Stimulated activated CD4-positive, alpha-beta T cell treated with anti-CD3 and anti-CD28 coated beads, Interleukin-15, amount 100 ng/mL, for 1 hour (primary cell): ENCODE measurements at regions not wholly inside any gene's neighbourhood (a gene's known extent, or its start where the extent isn't known, plus 50 kb on each side); places are given as distances from the start of the nearest gene placed in this dataset.
"Not testable (repeated sequence)": the region's sequence is repeated elsewhere in the genome, so short reads cannot be mapped to it uniquely, and the experiment has no call there.

Source experiments
- DNase-seq, 2 donors: peaks; one replicate each; pipeline ENCODE4 v3.0.0-alpha.2; 2020; ENCODE audit warnings: low read depth in 1 of 2, low spot score in 1 of 2

- no peak for DNase-seq
Measured at GRCh38 chrX:65971151-65971550, 68.7 kb downstream of the VSIG4 start.

- not testable (repeated sequence) for DNase-seq
Measured at GRCh38 chrX:65967159-65967558, 72.7 kb downstream of the VSIG4 start.

DNA sequence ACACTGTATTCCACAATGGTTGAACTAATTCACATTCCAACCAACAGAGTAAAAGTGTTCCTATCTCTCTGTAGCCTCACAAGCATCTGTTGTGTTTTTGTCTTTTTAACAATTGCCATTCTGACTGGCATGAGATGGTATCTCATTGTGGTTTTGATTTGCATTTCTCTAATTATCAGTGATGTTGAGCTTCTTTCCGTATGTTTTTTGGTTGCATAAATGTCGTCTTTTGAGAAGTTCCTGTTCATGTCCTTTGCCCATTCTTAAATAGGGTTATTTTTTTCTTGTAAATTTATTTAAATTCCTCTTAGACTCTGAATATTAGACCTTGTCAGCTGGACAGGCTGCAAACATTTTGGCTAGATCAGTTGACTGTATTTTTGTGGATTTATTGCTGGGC lies 78.2 kb downstream of the VSIG4 start:
- DNase-seq, result no peak

GRCh38 chrX:65948103-65948502 lies 91.8 kb downstream of the VSIG4 start:
- DNase-seq, result no peak

- no peak for DNase-seq
Measured at GRCh38 chrX:65941775-65942174, 98.1 kb downstream of the VSIG4 start.

- no peak for DNase-seq
Measured at GRCh38 chrX:65933085-65933589, 106.7 kb downstream of the VSIG4 start.

DNA sequence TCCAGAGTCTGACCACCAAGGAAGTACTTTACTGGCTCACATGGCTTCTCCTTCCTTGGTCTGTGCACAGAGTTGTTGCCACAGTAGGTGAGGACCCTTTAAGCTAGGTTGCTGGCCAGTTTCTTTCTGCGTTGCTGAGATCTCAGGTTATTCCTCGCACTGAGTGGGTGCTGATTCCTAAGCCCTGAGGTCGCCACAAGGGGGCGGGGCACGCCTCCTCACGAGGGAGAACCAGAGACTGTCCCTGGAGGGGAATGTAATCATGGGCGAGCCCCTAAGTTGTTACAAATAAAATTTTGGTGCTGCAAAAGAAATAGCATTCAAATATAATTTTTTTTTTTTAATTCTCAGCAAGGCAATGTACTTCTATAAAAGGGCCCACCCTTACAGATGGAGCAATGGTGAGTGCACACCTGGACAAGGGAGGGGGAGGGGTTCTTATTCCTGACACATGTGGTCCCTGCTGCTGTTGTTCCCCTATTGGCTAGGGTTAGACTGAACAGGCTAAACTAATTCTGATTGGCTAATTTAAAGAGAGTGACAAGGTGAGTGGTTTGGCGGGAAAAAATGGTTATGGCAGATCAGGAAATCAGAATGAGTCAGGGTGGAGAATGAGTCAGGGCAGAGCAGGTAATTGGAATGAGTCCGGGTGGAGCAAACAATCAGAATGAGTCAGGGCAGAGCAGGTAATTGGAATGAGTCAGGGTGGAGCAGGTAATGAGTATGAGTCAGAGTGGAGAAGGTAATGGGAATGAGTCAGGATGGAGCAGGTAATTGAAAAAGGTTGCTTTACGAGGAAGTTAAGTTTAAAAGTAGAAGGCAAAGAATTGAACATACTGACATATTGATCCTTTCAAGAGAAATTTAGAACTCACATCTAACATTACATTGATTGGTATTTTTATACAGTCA lies 107.5 kb downstream of the VSIG4 start:
- DNase-seq, result no peak

GRCh38 chrX:65928522-65928921 lies 111.4 kb downstream of the VSIG4 start:
- DNase-seq, result no peak

DNA sequence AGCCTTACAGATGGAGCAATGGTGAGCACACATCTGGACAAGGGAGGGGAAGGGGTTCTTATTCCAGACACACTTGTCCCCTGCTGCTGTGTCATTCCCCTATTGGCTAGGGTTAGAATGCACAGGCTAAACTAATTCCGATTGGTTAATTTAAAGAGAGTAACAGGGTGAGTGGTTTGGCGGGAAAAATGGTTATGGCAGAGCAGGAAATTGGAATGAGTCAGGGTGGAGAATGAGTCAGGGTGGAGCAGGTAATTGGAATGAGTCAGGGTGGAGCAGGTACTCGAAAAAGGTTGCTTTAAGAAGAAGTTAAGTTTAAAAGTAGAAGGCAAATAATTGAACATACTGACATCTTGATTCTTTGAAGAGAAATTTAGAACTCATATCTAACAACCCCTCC lies 112.5 kb downstream of the VSIG4 start:
- DNase-seq, result not testable (repeated sequence)

DNA sequence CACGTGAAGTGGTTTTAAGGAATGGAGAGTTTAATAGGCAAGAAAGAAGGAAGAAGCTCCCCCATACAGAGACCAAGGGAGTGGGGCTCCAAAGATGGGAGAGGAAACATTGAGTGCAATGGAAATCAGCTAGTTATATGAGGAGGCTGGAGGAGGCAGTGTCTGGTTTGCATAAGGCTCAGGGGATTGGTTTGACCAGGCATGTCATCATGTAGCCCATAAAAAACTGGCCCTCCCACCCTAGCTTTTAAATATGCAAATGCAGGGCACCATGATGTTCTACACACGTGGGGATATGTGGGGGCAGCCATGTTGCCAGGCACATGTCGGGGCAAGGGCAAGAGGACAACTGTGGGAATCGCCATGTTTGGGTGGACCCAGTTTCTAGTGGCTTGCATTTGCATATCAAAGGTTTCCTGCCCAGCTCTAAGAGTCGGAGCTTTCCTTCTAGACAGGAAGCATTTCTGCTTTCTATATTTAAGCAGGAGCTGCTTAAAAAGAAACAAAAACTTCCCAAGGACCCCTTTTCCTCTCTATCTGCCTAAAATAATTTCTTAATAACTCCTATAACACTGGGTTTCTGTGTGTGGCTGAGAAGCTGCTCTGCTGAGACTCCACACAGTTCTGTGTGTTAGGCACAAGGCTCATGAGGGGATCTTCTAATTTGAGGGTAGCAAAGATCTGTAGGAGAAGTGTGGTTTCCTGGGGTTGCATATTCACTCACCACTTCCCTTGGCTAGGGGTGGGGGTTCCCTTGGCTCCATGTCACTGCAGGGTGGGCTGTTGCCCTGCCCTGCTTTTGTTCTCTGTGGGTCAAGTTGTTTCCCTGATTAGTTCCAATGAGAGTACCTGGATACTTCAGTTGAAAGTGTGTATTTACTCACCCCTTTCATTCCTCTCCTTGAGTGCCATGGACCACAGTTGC lies 113.5 kb downstream of the VSIG4 start:
- no peak for DNase-seq

DNA sequence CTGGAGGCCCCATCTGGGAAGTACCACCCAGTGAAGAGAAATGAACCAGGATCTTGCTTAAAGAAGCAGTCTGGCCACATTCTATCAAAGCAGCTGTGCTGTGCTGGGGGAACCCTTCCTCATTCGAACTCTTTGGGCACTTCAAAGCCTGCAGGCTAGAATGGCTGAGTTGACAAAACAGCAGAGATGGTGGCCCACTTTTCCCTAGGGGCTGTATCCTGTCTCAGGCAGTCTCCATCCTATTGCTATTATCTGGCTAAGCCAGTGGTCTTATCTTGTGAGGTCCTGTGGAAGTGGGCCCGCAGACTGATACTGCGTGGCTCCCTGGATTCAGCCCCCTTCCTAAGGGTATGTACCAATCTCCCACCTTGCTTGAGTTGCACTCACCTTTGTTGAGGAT lies 114.3 kb downstream of the VSIG4 start:
- DNase-seq, result no peak

- DNase-seq, result no peak
Measured at GRCh38 chrX:65925005-65925404, 114.9 kb downstream of the VSIG4 start.

- no peak for DNase-seq
Measured at GRCh38 chrX:65921363-65921762, 118.5 kb downstream of the VSIG4 start.

DNA sequence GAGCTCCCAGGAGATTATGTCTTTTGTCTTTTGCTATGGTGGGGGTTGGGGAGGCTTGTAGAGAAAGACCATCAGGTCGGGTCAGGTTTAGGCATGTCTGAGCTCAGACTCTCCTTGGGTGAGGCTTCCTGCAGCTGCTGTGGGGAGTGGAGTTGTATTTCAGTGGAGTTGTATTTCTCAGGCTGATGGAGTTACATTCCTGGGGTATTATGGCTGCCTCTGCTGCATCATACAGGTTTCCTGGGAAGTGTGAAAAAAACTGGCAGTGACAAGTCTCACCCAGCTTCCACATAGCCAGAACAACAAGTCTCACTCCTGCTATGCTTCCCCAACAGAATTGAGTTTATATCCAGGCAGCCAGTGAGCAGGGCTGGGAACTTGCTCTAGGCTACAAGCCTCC lies 119.3 kb downstream of the VSIG4 start:
- no peak for DNase-seq

- no peak for DNase-seq
Measured at GRCh38 chrX:65910899-65911298, 129.0 kb downstream of the VSIG4 start.

DNA sequence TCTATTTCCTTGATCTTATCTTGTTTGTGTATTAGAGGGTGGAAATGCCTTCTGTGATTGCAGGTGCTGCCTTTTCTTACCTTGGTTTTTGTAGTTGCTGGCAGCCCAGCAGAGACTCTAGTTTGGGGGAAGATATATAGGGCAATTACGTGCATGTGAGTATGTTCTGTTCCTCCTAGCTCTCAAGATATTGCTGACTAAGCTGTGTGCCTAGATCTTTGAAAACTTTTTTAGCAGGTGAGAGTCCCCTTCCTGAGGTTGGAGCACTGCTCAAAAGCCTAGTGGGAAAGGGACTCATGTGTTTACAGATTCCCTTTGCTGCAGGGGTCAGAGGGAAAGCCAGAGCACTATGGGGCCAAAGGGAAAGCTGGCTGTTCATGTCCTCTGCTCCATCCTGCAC lies 136.1 kb downstream of the VSIG4 start:
- no peak for DNase-seq

DNA sequence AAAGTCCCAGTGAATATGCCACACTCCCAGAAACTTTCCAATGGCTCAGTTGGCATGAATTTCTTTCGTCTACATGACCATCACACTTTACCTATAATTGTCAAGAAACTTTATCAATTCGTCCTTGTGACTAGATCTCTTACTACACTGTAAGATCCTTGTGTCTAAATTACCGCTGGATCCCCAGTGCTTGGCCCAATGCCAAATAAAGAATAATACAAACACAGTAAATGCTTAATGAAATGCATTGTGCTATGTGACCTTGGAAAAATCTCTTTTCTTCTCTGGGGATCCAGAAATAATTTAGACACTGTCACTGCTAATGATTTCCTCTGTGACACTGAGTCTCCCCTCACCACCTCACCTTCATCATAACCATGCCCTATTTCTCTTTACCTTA lies 137.9 kb downstream of the VSIG4 start:
- DNase-seq, result no peak

DNA sequence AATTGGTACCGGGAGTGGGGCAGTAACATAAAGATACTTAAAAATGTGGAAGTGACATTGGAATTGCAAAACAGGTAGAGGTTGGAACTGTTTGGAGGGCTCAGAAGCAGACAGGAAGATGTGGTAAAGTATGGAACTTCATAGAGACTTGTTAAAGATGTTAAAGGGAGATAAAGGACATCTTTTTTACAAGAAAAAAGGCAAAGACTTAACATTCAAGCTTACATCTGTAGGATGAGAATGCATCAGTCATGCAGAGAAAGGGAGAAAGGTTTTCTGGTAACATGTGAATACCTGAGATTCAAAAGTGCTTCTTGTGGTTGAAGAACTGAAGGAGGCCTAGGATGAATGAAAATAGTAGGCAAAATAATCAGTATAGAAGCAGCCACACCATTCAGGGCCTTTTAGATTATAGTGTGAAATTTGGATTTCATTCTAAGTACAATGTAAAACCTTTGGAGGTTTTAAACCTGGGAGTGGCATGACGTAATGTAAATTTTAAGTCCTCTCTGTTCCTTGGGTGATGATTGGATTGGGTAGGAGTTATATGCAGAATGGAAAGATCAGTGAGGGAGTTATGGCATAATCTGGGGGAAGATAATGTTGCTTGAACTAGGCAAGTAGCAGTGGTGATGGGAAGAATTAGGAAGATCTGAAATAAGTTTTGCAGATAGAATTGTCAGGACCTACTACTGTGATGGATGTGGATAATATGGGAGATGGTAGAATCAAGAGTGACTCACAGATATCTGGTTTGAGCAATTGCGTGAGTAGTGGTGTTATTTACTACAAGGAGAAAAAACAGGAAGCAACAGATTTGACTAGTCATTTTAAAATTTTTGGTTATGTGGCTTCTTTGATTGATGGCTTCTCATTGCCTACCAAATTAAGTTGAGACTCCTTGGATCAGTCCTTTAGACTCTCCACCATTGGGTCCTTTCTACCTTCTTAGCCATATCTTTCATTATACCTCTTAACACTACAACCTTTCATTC lies 138.7 kb downstream of the VSIG4 start:
- DNase-seq, result no peak

DNA sequence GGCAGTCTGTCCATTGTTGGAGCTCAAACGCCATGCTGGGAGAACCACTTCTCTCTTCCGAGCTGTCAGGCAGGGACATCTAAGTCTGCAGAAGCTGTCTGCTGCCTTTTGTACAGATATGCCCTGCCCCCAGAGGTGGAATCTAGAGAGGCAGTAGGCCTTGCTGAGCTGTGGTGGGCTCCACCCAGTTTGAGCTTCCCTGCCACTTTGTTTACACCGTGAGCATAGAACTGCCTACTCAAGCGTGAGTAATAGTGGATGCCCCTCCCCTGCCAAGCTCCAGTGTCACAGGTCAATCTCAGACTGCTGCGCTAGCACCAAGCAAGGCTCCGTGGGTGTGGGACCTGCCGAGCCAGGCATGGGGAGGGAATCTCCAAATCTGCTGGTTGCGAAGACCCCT lies 145.7 kb downstream of the VSIG4 start:
- no peak for DNase-seq

- not testable (repeated sequence) for DNase-seq
Measured at GRCh38 chrX:65891817-65892216, 148.1 kb downstream of the VSIG4 start.

GRCh38 chrX:65888150-65888549 lies 151.7 kb downstream of the VSIG4 start:
- not testable (repeated sequence) for DNase-seq
